ENCODE measurements at regions not wholly inside any gene's neighbourhood (a gene's known extent, or its start where the extent isn't known, plus 50 kb on each side); places are given as distances from the start of the nearest gene placed in this dataset.

DNA sequence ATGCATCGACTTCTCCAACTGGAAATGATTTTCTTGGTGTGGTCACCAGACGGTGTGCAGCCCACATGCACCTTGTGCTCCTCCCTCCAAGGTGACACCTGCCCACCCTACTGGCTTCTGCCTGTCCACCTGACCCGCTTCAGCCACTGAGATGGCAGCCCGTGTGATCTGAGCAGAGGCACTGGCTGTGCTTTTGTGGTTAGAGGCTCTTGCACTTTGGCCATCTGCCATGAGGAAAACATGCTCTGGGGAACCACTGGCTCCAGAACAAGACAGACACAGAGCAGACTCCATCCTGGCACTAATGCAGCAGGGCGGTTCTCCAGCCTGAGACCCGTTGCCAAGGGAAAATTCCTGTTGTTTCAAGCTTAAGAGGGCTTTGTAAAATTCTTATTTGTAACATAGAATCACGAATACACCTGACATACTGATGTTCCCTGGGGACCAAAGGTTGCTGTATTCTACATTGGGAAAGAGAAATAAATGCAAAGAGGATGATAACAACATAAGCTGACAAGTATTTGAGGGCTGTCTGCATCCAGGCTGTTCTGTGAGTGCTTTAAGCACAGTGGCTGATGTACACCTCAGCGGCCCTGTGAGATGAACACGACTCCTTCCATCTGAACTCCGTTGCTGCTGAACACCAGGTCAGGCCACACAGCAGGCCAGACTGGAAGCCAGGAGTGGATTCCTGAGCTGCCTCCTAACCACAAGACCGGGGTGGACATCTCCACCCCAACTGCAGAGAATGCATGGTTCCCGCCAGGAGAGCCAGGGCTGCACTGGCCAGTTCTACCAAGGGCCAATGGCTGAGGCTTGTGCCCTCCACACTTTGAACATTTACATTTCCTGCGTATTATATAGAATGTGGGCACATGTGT lies 820.4 kb downstream of the GALR1 start:
- no peak overlapping the region for H3K4me3 ChIP-seq (ENCODE audit: low read depth, low read length)
- TF ChIP-seq, protein P1, sequence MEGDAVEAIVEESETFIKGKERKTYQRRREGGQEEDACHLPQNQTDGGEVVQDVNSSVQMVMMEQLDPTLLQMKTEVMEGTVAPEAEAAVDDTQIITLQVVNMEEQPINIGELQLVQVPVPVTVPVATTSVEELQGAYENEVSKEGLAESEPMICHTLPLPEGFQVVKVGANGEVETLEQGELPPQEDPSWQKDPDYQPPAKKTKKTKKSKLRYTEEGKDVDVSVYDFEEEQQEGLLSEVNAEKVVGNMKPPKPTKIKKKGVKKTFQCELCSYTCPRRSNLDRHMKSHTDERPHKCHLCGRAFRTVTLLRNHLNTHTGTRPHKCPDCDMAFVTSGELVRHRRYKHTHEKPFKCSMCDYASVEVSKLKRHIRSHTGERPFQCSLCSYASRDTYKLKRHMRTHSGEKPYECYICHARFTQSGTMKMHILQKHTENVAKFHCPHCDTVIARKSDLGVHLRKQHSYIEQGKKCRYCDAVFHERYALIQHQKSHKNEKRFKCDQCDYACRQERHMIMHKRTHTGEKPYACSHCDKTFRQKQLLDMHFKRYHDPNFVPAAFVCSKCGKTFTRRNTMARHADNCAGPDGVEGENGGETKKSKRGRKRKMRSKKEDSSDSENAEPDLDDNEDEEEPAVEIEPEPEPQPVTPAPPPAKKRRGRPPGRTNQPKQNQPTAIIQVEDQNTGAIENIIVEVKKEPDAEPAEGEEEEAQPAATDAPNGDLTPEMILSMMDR (IDR thresholded peaks at IDR 0.05; ENCODE audit: borderline replicate concordance, insufficient read depth, low read depth, low read length) = no peak

DNA sequence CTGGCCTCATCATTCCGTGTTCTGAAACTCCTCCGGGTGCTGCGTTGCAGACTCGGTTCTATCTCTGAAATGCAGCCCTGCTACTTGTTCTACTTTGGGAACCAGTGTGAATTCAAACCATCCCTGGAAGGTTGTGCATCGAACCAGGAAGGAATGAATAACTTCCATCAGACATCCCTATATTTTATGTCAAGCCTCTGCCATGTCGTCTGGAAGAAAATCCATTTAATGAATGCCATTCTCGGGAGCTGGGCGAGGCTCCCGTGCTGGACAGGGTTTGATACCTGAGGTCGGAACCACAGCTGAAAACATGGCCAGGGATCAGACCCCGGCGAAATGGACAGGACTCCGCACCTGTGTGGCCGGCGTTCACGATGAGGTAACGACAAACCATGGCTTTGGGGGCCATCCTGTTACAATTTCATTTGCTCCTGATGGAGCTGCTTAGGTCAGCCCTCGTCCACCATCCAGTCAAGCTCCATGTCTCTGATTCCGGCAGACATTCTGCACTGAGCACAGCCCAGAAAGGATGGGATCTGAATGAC lies 821.6 kb downstream of the GALR1 start:
- TF ChIP-seq, protein P1 (IDR thresholded peaks at IDR 0.05; ENCODE audit: borderline replicate concordance, insufficient read depth, low read depth, low read length) = no peak
- H3K4me3 ChIP-seq (ENCODE audit: low read depth, low read length) = no peak overlapping the region

DNA sequence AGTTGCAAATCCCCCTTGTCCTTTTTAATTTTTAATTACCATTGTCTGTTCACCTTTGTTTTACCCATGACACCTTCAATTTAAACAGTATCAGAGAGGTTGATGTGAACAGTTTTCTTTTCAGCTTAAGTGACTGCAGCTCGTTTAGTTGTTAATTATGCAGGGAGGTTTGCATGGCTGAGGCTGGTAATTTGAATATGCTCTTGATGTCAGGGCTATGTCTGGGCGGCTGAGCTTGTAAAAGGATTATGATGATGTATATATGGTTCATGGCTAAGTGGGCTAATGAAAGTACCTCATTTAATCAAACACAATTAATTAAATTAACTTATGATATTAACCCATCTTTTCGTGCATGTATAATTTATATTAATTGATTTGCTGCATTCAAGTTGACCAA lies 822.1 kb downstream of the GALR1 start:
- no peak overlapping the region for H3K4me3 ChIP-seq (ENCODE audit: low read depth, low read length)
- TF ChIP-seq, protein P1 (IDR thresholded peaks at IDR 0.05; ENCODE audit: borderline replicate concordance, insufficient read depth, low read depth, low read length) = no peak

DNA sequence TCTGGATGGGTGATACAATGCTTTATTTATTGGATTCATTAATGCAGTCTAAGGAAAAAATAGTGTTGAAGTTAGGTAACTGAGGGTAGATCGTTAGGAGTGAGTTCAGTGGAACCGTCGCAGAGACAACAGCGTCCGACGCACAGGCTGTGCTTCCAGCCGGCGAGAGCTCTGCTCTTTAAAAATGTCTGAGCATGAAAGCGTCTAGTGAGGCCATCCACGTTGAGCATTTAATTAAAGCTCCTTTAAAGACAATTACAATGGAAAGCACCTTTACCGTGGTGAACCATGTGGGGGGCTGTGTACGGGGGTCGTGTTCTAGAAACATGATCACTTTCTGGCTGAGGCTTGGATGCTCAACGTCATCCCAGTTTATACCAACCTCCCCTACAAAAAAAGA lies 822.7 kb downstream of the GALR1 start:
- no peak overlapping the region for H3K4me3 ChIP-seq (ENCODE audit: low read depth, low read length)
- TF ChIP-seq, protein P1 (IDR thresholded peaks at IDR 0.05; ENCODE audit: borderline replicate concordance, insufficient read depth, low read depth, low read length) = no peak

DNA sequence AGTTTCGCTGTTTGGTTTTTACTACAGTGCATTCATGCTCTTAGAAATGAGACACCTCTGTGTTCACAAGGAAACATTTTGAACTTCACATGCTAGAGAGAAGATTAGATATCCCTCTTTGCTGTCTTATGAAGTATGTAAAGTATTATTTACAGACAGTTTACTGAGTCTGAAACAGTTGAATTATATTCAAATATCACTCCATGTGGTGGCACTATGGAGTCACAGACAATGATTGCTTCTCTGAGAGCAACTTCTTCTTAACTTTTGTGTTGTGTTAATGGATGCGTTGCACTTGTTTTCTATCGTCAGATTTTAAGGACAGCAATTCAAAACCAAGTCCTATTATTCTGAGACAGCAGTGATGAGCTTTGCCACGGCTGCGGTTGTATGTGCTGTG lies 823.6 kb downstream of the GALR1 start:
- H3K4me3 ChIP-seq (ENCODE audit: low read depth, low read length) = no peak overlapping the region
- TF ChIP-seq, protein P1 (IDR thresholded peaks at IDR 0.05; ENCODE audit: borderline replicate concordance, insufficient read depth, low read depth, low read length) = no peak

DNA sequence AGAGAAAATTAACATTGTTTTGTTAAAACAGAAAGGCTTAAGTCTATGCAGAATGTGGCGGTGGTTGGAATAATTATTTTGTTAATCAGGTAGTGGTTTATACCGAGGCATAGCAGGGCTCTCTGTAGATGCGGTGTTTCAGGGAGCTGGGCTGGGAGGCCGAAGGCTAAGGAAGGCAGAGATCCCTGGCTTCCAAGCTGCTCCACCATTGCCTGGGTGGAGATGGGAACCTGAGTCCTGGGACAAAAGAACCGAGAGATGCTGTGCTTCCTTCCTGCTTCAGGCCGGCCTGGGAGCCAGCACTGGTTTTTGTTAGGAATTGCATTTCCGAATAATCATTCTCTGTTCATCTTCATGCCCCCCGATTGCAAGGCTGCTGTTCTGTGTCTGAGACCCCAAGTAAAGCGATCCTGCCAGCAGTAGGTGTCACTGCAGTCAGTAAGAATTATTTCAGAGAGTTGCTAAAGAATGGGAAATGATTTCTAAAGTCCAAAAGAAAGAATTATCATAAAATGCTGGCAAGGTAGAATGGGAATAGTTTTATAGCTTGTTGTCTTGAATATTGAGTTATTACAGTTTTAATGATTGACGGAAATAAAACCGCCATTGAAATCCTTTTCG lies 824.9 kb downstream of the GALR1 start:
- no peak overlapping the region for H3K4me3 ChIP-seq (ENCODE audit: low read depth, low read length)
- TF ChIP-seq, protein P1 (IDR thresholded peaks at IDR 0.05; ENCODE audit: borderline replicate concordance, insufficient read depth, low read depth, low read length) = no peak
